Activated T-helper 1 cell treated with Interleukin-2 at 50 U/mL for 16 hours (primary cell): ENCODE measurements at regions not wholly inside any gene's neighbourhood (a gene's known extent, or its start where the extent isn't known, plus 50 kb on each side); places are given as distances from the start of the nearest gene placed in this dataset.

Experiments
- DNase-seq: peaks from one replicate; pipeline ENCODE4 v3.0.0-alpha.2; 2020; ENCODE audit warnings: low read depth

GRCh38 chr14:98761993-98762392 lies 510.0 kb downstream of the BCL11B start:
- no peak for DNase-seq

GRCh38 chr14:98766818-98767217 lies 505.2 kb downstream of the BCL11B start:
- no peak for DNase-seq

GRCh38 chr14:98769326-98769725 lies 502.7 kb downstream of the BCL11B start:
- no peak for DNase-seq

- DNase-seq = no peak
These were observed 501.8 kb downstream of the BCL11B start for GRCh38 chr14:98770151-98770550.

- no peak for DNase-seq
These were observed 498.2 kb downstream of the BCL11B start for GRCh38 chr14:98773814-98774213.

GRCh38 chr14:98775892-98776291 lies 496.1 kb downstream of the BCL11B start:
- DNase-seq = no peak

- DNase-seq = no peak
These were observed 489.9 kb downstream of the BCL11B start for GRCh38 chr14:98782062-98782461.

GRCh38 chr14:98785578-98785977 lies 486.4 kb downstream of the BCL11B start:
- no peak for DNase-seq

GRCh38 chr14:98786456-98786855 lies 485.5 kb downstream of the BCL11B start:
- no peak for DNase-seq

GRCh38 chr14:98791661-98792060 lies 480.3 kb downstream of the BCL11B start:
- DNase-seq = no peak

GRCh38 chr14:98792171-98792570 lies 479.8 kb downstream of the BCL11B start:
- DNase-seq = no peak

GRCh38 chr14:98798099-98798498 lies 473.9 kb downstream of the BCL11B start:
- no peak for DNase-seq

GRCh38 chr14:98799891-98800290 lies 472.1 kb downstream of the BCL11B start:
- no peak for DNase-seq

GRCh38 chr14:98802044-98802443 lies 470.0 kb downstream of the BCL11B start:
- no peak for DNase-seq

GRCh38 chr14:98803196-98803595 lies 468.8 kb downstream of the BCL11B start:
- no peak for DNase-seq

- DNase-seq = no peak
These were observed 463.2 kb downstream of the BCL11B start for GRCh38 chr14:98808494-98809407.

GRCh38 chr14:98816195-98816594 lies 455.8 kb downstream of the BCL11B start:
- no peak for DNase-seq

- no peak for DNase-seq
These were observed 455.3 kb downstream of the BCL11B start for GRCh38 chr14:98816720-98817119.

- no peak for DNase-seq
These were observed 452.7 kb downstream of the BCL11B start for GRCh38 chr14:98819132-98819866.

GRCh38 chr14:98819867-98820206 lies 452.2 kb downstream of the BCL11B start:
- DNase-seq = no peak

- DNase-seq = no peak
These were observed 449.1 kb downstream of the BCL11B start for GRCh38 chr14:98822917-98823316.

- no peak for DNase-seq
These were observed 445.4 kb downstream of the BCL11B start for GRCh38 chr14:98826618-98827017.

- DNase-seq = no peak
These were observed 437.9 kb downstream of the BCL11B start for GRCh38 chr14:98834119-98834518.
